ENCODE measurements at regions not wholly inside any gene's neighbourhood (a gene's known extent, or its start where the extent isn't known, plus 50 kb on each side); places are given as distances from the start of the nearest gene placed in this dataset.

DNA sequence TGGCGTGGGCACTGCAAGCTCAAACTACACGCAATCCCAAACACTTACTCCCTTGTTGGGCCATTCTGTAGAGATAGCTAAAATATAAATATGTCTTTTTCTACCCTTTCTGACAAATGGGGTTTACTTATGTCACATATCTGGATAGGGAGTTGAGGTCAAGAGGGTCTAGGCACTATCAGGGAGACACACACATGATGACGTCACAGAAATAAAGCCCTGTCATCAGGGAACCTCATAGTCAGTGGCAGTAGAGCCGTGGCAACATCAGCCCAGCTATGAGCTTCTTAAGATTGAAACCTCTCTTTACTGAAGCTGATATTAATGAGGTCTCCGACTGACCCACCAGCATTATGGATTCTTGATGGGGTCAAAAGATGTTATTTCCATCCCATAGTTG is 234.6 kb upstream of the CDH7 start:
- TF ChIP-seq POLR2A (IDR thresholded peaks at IDR 0.05; ENCODE audit: low read depth), result no peak
- no peak for TF ChIP-seq CTCF (IDR thresholded peaks at IDR 0.05)
- TF ChIP-seq EP300 (IDR thresholded peaks at IDR 0.05), result no peak
- no peak for TF ChIP-seq POLR2AphosphoS5 (IDR thresholded peaks at IDR 0.05)

All from esophagus muscularis mucosa (tissue), 4 donors.